Activated naive CD8-positive, alpha-beta T cell treated with anti-CD3 and anti-CD28 coated beads for 36 hours (primary cell): ENCODE measurements at regions not wholly inside any gene's neighbourhood (a gene's known extent, or its start where the extent isn't known, plus 50 kb on each side); places are given as distances from the start of the nearest gene placed in this dataset.

Experiments used
- DNase-seq: peaks from one replicate; pipeline ENCODE4 v3.0.0; 2021
- H3K27ac Mint-ChIP-seq: one replicate; pipeline ENCODE4 v1.8.0; 2022; ENCODE audit warnings: mild to moderate bottlenecking, moderate library complexity, mixed read lengths
- H3K27me3 Mint-ChIP-seq: one replicate; pipeline ENCODE4 v1.8.0; 2022; ENCODE audit warnings: mild to moderate bottlenecking, mixed read lengths
- H3K36me3 Mint-ChIP-seq: one replicate; pipeline ENCODE4 v1.8.0; 2021; ENCODE audit warnings: mild to moderate bottlenecking, mixed read lengths
- H3K4me1 Mint-ChIP-seq: one replicate; pipeline ENCODE4 v1.8.0; 2021; ENCODE audit warnings: mixed read lengths
- H3K4me3 Mint-ChIP-seq: one replicate; pipeline ENCODE4 v1.8.0; 2022; ENCODE audit warnings: mild to moderate bottlenecking, moderate library complexity, mixed read lengths
- H3K9me3 Mint-ChIP-seq: one replicate; pipeline ENCODE4 v1.8.0; 2022; ENCODE audit warnings: mixed read lengths

- Mint-ChIP-seq H3K27me3 (no peaks in the 10 kb centered on the region), H3K36me3 (no peaks in the 10 kb centered on the region), H3K27ac (no peak overlapping the region), H3K4me3 (no peak overlapping the region), H3K9me3 (no peaks in the 10 kb centered on the region), H3K4me1 (peaks cover 18% of the 10 kb centered on the region)
- DNase-seq = no peak
Observed at GRCh38 chr5:68457285-68457684, 241.7 kb downstream of the PIK3R1 start.

DNA sequence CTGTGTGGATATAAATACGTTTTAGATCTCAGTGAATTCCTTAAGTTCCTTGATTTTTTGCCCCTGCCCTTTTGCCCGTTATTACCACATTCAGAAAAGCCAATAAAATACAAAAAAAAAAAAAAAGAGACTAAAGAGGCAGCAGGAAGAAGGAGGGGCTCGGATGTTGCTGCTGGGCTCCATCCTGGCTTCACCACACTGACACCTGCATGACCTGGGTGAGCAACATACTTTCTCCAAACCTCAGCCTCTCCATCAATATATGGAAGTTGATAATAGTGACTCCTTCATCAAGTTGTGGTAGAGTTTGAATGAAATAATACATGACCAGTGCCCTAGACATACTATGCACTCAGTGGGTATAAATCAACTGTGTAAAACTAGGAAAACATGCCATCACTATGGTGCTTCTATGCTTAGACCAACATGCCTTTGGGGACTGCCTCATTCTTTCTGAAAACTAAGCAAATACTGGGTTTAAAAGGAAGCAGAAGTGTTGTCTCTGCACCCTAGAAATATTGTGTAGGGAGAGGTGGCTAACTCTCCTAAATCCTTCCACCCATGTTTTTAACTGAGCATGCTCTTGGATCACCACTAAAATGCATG, 243.0 kb downstream of the PIK3R1 start:
- no peak overlapping the region for H3K27ac Mint-ChIP-seq
- DNase-seq = no peak
- no peaks in the 10 kb centered on the region for H3K36me3 Mint-ChIP-seq
- H3K4me3 Mint-ChIP-seq = no peak overlapping the region
- no peaks in the 10 kb centered on the region for H3K27me3 Mint-ChIP-seq
- no peaks in the 10 kb centered on the region for H3K9me3 Mint-ChIP-seq
- H3K4me1 Mint-ChIP-seq = peaks cover 18% of the 10 kb centered on the region

DNA sequence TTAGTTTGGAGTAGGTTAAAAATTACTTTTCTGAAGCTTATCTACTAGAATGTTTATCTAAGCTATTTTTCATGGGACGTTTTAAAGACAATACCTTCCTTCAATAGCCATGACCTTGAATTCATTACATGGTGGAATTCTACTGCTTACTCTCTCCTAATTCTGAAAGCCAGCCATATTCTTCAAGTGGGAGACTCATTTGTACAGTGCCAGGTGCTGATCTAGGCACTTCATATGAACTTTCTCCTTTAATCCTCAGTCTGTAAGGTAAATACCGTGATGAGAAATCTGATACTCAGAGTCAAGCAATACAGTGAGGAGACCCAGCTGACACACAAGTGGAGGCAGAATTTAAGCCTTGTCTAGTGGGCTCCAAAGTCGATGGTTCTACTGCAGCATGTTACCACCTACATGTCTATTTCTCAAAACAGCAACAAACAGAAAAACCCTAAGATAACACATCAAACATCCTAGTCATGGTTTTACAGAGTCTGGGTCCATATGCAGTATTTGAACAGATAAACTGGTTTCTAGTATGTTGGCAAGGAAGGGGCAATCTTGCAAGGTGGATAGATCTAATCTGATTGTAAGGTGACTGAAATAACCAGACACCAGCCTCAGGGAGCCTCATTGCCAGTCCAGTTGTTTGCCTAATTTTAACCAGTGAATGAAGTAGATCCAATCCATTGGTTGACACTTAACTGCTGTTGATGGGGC, 243.7 kb downstream of the PIK3R1 start:
- Mint-ChIP-seq H3K27ac (no peak overlapping the region), H3K27me3 (no peaks in the 10 kb centered on the region), H3K9me3 (no peaks in the 10 kb centered on the region)

DNA sequence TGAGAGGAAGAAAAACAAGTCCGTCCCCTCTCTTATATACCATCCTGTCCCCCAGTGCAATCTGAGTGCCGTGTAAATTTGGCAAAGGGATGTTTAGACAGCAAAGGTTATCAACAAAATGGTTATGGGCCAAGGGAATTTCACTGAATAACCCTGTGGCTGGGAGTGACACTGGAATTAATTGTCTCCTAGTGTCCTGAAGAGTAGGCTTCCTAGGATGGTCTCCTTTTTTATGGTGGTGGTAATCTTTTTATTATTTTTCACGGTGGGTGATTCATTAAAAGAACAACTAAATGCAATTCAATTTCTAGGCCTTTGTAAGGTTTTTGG, 244.2 kb downstream of the PIK3R1 start:
- H3K4me1 Mint-ChIP-seq = peaks cover 18% of the 10 kb centered on the region
- H3K36me3 Mint-ChIP-seq = no peaks in the 10 kb centered on the region
- DNase-seq = no peak
- no peak overlapping the region for H3K4me3 Mint-ChIP-seq
- H3K27me3 Mint-ChIP-seq = no peaks in the 10 kb centered on the region
- no peaks in the 10 kb centered on the region for H3K9me3 Mint-ChIP-seq
- no peak overlapping the region for H3K27ac Mint-ChIP-seq

More for the DNA sequence above, 243.7 kb downstream of the PIK3R1 start:
- Mint-ChIP-seq H3K4me1 (peaks cover 18% of the 10 kb centered on the region), H3K4me3 (no peak overlapping the region), H3K36me3 (no peaks in the 10 kb centered on the region)
- DNase-seq = no peak

- Mint-ChIP-seq H3K4me1 (peaks cover 18% of the 10 kb centered on the region), H3K27ac (no peak overlapping the region), H3K36me3 (no peaks in the 10 kb centered on the region), H3K4me3 (no peak overlapping the region), H3K9me3 (no peaks in the 10 kb centered on the region), H3K27me3 (no peaks in the 10 kb centered on the region)
- peak; percentile 14 for DNase-seq
Observed at GRCh38 chr5:68460147-68460798, 244.7 kb downstream of the PIK3R1 start.

DNA sequence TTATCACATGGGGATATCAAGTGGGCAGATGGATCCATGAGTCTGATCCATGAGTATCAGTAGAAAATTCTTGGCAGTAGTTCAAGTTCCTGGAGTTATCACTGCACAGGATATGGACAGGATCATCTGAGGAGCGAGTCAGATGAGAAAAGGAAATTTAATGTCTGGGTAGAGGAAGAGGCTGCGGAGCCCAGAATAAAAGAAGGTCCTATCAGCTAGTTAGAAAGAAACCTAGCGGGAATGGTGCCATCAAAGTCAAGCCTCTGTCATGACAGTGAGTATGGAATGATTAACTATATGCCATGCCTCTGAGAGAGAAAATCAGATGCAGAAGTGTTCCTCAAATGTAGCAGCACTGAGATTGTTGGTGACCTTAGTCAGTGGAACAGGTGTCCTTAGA, 248.1 kb downstream of the PIK3R1 start:
- peaks cover 1% of the 10 kb centered on the region for H3K9me3 Mint-ChIP-seq
- H3K4me1 Mint-ChIP-seq = peaks cover 5% of the 10 kb centered on the region
- no peak for DNase-seq
- H3K27me3 Mint-ChIP-seq = no peaks in the 10 kb centered on the region
- H3K36me3 Mint-ChIP-seq = no peaks in the 10 kb centered on the region
- H3K27ac Mint-ChIP-seq = no peak overlapping the region
- no peak overlapping the region for H3K4me3 Mint-ChIP-seq

- peak; percentile 69 for DNase-seq
- H3K9me3 Mint-ChIP-seq = peaks cover 1% of the 10 kb centered on the region
- H3K36me3 Mint-ChIP-seq = no peaks in the 10 kb centered on the region
- no peak overlapping the region for H3K4me3 Mint-ChIP-seq
- H3K27ac Mint-ChIP-seq = no peak overlapping the region
- H3K27me3 Mint-ChIP-seq = no peaks in the 10 kb centered on the region
- peaks cover 2% of the 10 kb centered on the region for H3K4me1 Mint-ChIP-seq
Observed at GRCh38 chr5:68464424-68464823, 248.9 kb downstream of the PIK3R1 start.

- no peak overlapping the region for H3K27ac Mint-ChIP-seq
- peaks cover 1% of the 10 kb centered on the region for H3K9me3 Mint-ChIP-seq
- no peak overlapping the region for H3K4me3 Mint-ChIP-seq
- no peaks in the 10 kb centered on the region for H3K27me3 Mint-ChIP-seq
- H3K36me3 Mint-ChIP-seq = no peaks in the 10 kb centered on the region
- peak; percentile 62 for DNase-seq
- H3K4me1 Mint-ChIP-seq = no peaks in the 10 kb centered on the region
Observed at GRCh38 chr5:68465133-68465532, 249.6 kb downstream of the PIK3R1 start.

- Mint-ChIP-seq H3K4me3 (no peak overlapping the region), H3K27me3 (no peaks in the 10 kb centered on the region), H3K9me3 (peaks cover 1% of the 10 kb centered on the region), H3K4me1 (no peaks in the 10 kb centered on the region), H3K36me3 (no peaks in the 10 kb centered on the region), H3K27ac (no peak overlapping the region)
- DNase-seq = no peak
Observed at GRCh38 chr5:68465934-68466551, 250.5 kb downstream of the PIK3R1 start.

GRCh38 chr5:68467208-68467607, 251.7 kb downstream of the PIK3R1 start:
- Mint-ChIP-seq H3K9me3 (peaks cover 1% of the 10 kb centered on the region), H3K36me3 (no peaks in the 10 kb centered on the region), H3K4me3 (no peak overlapping the region), H3K4me1 (no peaks in the 10 kb centered on the region), H3K27me3 (no peaks in the 10 kb centered on the region), H3K27ac (no peak overlapping the region)
- no peak for DNase-seq

GRCh38 chr5:68467794-68468193, 252.2 kb downstream of the PIK3R1 start:
- Mint-ChIP-seq H3K27ac (no peak overlapping the region), H3K36me3 (no peaks in the 10 kb centered on the region), H3K9me3 (peaks cover 1% of the 10 kb centered on the region), H3K4me3 (no peak overlapping the region), H3K27me3 (no peaks in the 10 kb centered on the region), H3K4me1 (no peaks in the 10 kb centered on the region)
- no peak for DNase-seq

GRCh38 chr5:68468322-68468721, 252.8 kb downstream of the PIK3R1 start:
- Mint-ChIP-seq H3K4me3 (no peak overlapping the region), H3K9me3 (peaks cover 1% of the 10 kb centered on the region), H3K36me3 (no peaks in the 10 kb centered on the region), H3K27ac (no peak overlapping the region), H3K27me3 (no peaks in the 10 kb centered on the region), H3K4me1 (no peaks in the 10 kb centered on the region)
- DNase-seq = no peak

GRCh38 chr5:68475476-68475983, 260.0 kb downstream of the PIK3R1 start:
- Mint-ChIP-seq H3K9me3 (no peaks in the 10 kb centered on the region), H3K36me3 (no peaks in the 10 kb centered on the region), H3K27ac (no peak overlapping the region), H3K4me1 (no peaks in the 10 kb centered on the region), H3K4me3 (no peak overlapping the region), H3K27me3 (no peaks in the 10 kb centered on the region)
- DNase-seq = no peak

DNA sequence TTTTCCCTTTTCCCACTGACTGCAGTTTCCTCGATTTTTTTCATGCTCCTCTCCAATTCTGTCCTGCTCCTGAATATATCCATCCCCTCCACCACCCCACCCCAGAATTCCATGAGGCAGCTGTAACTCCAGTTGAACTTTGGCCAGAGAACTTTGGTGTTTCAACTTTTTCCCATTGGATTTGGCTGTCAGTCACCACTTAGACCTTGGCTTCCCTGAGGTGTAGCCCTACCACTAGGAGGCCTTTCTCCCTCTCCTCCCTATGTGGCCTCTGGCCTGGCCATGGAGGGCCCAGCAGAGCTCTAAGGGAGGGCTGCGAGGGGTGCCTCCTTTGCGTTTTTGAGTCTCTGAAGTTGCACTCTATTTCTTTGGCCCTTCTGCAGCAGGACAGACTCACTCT, 261.3 kb downstream of the PIK3R1 start:
- no peaks in the 10 kb centered on the region for H3K36me3 Mint-ChIP-seq
- H3K4me1 Mint-ChIP-seq = no peaks in the 10 kb centered on the region
- no peak for DNase-seq
- H3K4me3 Mint-ChIP-seq = no peak overlapping the region
- no peak overlapping the region for H3K27ac Mint-ChIP-seq
- no peaks in the 10 kb centered on the region for H3K9me3 Mint-ChIP-seq
- H3K27me3 Mint-ChIP-seq = no peaks in the 10 kb centered on the region

DNA sequence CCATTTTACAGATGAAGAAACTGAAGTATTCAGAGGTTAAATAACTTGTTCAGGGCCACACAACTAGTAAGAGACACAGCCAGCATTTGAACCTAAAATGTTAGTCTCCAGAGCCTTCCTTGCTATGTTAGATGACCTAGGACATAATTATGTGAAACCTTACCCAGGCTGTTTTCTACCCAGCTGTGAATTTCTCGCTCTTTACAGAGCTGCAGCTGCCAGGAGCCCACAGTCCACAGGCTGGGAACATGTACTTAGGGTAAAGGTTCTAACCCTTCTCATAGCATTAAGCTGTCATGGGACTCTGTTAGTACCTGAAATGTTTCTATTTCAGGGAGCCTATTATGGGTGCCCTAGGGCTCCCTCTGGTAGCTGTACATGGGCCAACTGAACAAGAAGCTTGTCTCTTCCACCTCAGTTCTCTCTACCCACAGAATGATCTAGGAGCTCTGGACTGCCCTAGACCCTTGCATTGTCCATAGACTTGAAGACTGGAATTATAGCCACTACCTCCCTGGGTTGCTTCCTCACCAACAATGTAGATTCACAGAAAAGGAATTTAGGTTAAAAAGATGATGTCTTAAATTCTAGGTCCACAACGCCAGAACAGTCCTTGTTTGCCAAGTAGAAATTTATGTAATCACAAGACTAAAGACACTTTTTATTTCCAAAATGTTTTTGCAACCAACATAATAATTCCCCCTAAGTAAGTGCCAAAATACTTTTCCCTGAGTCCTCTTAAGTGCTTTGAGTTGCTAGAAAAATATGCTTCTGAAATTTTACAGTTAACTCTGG, 262.9 kb downstream of the PIK3R1 start:
- no peak for DNase-seq
- Mint-ChIP-seq H3K27me3 (no peaks in the 10 kb centered on the region), H3K27ac (no peak overlapping the region)

More for the DNA sequence above, 262.9 kb downstream of the PIK3R1 start:
- H3K36me3 Mint-ChIP-seq = no peaks in the 10 kb centered on the region
- H3K4me3 Mint-ChIP-seq = no peak overlapping the region
- no peaks in the 10 kb centered on the region for H3K4me1 Mint-ChIP-seq
- no peaks in the 10 kb centered on the region for H3K9me3 Mint-ChIP-seq
